Tibial nerve (tissue), 4 donors: ENCODE measurements at regions not wholly inside any gene's neighbourhood (a gene's known extent, or its start where the extent isn't known, plus 50 kb on each side); places are given as distances from the start of the nearest gene placed in this dataset.
"Not testable (repeated sequence)": the region's sequence is repeated elsewhere in the genome, so short reads cannot be mapped to it uniquely, and the experiment has no call there.

ENCODE experiments used
- EP300 ChIP-seq, 2 donors: sonication (generic); formaldehyde crosslinking; IDR thresholded peaks; one replicate each; pipeline ENCODE4 v1.6.1; 2017; ENCODE audit warnings: antibody characterized with exemption in 2 of 2, mild to moderate bottlenecking in 1 of 2
- POLR2A ChIP-seq, 2 donors: fragments of 450-650 bp; IDR thresholded peaks; one replicate each; pipeline ENCODE4 v1.6.1; 2017; ENCODE audit warnings: antibody characterized with exemption in 2 of 2, mild to moderate bottlenecking in 2 of 2, moderate library complexity in 2 of 2
- TF ChIP-seq, protein P1 (sequence below), 5 experiments: fragments of 200-600 bp in 3 of 5; fragments of 450-650 bp in 2 of 5; sonication (generic) in 3 of 5; IDR thresholded peaks; one replicate each; pipeline ENCODE4 v1.5.1; 2016 to 2019; ENCODE audit warnings: antibody characterized with exemption in 5 of 5, mild to moderate bottlenecking in 3 of 5, moderate library complexity in 2 of 5

DNA sequence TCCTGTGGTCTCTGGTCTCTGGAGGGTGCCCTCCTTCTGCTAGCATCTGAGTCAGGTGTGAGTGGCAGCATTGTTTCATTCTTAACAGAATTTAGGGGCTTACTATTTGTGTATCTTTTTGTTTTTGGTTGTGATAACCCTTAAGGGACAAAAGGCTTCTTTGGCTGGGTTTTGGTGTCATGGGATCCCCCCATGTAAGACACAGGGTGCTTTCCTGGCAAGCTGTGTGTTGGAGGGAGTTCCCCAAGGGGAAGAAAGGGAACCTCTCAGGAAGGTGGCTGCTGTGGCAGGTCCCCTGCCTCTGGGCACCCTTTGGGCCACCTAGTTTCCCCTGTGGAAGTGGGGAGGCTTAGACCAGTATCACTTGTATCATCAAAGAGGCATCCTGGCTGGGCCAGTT is 4459.6 kb upstream of the OR11H1 start:
- not testable (repeated sequence) for TF ChIP-seq POLR2A, EP300 (IDR thresholded peaks at IDR 0.05)
- TF ChIP-seq, protein P1, sequence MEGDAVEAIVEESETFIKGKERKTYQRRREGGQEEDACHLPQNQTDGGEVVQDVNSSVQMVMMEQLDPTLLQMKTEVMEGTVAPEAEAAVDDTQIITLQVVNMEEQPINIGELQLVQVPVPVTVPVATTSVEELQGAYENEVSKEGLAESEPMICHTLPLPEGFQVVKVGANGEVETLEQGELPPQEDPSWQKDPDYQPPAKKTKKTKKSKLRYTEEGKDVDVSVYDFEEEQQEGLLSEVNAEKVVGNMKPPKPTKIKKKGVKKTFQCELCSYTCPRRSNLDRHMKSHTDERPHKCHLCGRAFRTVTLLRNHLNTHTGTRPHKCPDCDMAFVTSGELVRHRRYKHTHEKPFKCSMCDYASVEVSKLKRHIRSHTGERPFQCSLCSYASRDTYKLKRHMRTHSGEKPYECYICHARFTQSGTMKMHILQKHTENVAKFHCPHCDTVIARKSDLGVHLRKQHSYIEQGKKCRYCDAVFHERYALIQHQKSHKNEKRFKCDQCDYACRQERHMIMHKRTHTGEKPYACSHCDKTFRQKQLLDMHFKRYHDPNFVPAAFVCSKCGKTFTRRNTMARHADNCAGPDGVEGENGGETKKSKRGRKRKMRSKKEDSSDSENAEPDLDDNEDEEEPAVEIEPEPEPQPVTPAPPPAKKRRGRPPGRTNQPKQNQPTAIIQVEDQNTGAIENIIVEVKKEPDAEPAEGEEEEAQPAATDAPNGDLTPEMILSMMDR (IDR thresholded peaks at IDR 0.05), result not testable (repeated sequence)
